K562 (cell line): ENCODE measurements at regions not wholly inside any gene's neighbourhood (a gene's known extent, or its start where the extent isn't known, plus 50 kb on each side); places are given as distances from the start of the nearest gene placed in this dataset.

Experiments
- ATAC-seq: fragments of 200-7000 bp; cut with Tn5 transposase; 3 replicates; pipeline ENCODE4 v1.9.1; 2020; ENCODE audit warnings: moderate library complexity
- BruUV-seq: library from RNA; stranded (reverse); fragments of 400-500 nt; replicated peaks from 2 replicates; lab custom pipeline; 2021; lab: Mats Ljungman, UMichigan
- CTCF ChIA-PET: fragments of 300-600 bp; formaldehyde crosslinking; extraction: SDS; loops from one replicate; lab custom pipeline; 2021; ENCODE audit warnings: low intra/inter-chr PET ratio; lab: Yijun Ruan, JAX
- POLR2A ChIA-PET: fragments of 300-600, 350-650 bp; sonication (Branson Sonifier 250); formaldehyde crosslinking; extraction: SDS; loops from one replicate; lab custom pipeline; 2021; ENCODE audit warnings: antibody characterized with exemption, inconsistent platforms; lab: Yijun Ruan, JAX
- DNase-seq, 4 experiments: peaks; one replicate each; pipeline versions ENCODE4 v3.0.0 to v3.0.0-alpha.2; 2011 to 2018; ENCODE audit warnings: low spot score in 3 of 4, mixed read lengths in 3 of 4; ENCODE audit errors: extremely low read depth in 1 of 4
- FAIRE-seq: peaks from 2 replicates; lab custom pipeline; 2011; peaks lifted over from hg19 to GRCh38; lab: Jason Lieb, UNC
- H2AFZ ChIP-seq: 2 replicates; pipeline ENCODE4 v1.6.0; 2011; ENCODE audit warnings: low read depth, low read length, control low read depth, inconsistent platforms
- H3K27ac ChIP-seq: fragments of 200-600 bp; 3 replicates; pipeline ENCODE4 v1.8.0; 2011; ENCODE audit warnings: low read depth, mild to moderate bottlenecking, control low read depth, inconsistent platforms, low read length, moderate library complexity, mixed read lengths; ENCODE audit errors: extremely low read depth
- H3K27me3 ChIP-seq, 2 experiments: fragments of 300-600 bp in 1 of 2; 2 replicates in 1 of 2; 3 replicates in 1 of 2; pipeline versions ENCODE4 v1.6.0 to v1.8.0; 2011; ENCODE audit warnings: inconsistent platforms in 2 of 2, low read length in 2 of 2, mild to moderate bottlenecking in 1 of 2, mixed read lengths in 1 of 2, moderate library complexity in 1 of 2; ENCODE audit not compliant: control insufficient read depth in 2 of 2, insufficient read depth in 2 of 2
- H3K36me3 ChIP-seq: fragments of 300-600 bp; 3 replicates; pipeline ENCODE4 v1.8.0; 2011; ENCODE audit warnings: mild to moderate bottlenecking, low read length, inconsistent platforms; ENCODE audit not compliant: control insufficient read depth, insufficient read depth
- H3K4me1 ChIP-seq, 2 experiments: fragments of 200-600 bp in 1 of 2; replicated peaks in 1 of 2; 2 replicates in 1 of 2; 3 replicates in 1 of 2; pipeline versions ENCODE4 v1.5.1 to v1.8.0; 2011; ENCODE audit warnings: inconsistent platforms in 2 of 2, low read length in 2 of 2, mild to moderate bottlenecking in 1 of 2, mixed read lengths in 1 of 2, moderate library complexity in 1 of 2; ENCODE audit not compliant: control insufficient read depth in 2 of 2, insufficient read depth in 2 of 2
- H3K4me2 ChIP-seq: 2 replicates; pipeline ENCODE4 v1.6.1; 2011; ENCODE audit warnings: low read length, control low read depth, inconsistent platforms, mixed read lengths; ENCODE audit not compliant: insufficient read depth
- H3K4me3 ChIP-seq: fragments of 200-600 bp; sonication (generic), shearing (Covaris generic); 2 replicates; pipeline ENCODE4 v1.5.1; 2016; ENCODE audit warnings: control low read depth, inconsistent platforms
- H3K79me2 ChIP-seq: fragments of 200-600 bp; 3 replicates; pipeline ENCODE4 v1.8.0; 2011; ENCODE audit warnings: low read length, inconsistent platforms; ENCODE audit not compliant: control insufficient read depth, insufficient read depth
- H3K9ac ChIP-seq, 2 experiments: 2 replicates each; pipeline versions ENCODE4 v1.6.0 to v1.6.1; 2011; ENCODE audit warnings: low read depth in 2 of 2, low read length in 2 of 2, control low read depth in 1 of 2, inconsistent platforms in 1 of 2, mild to moderate bottlenecking in 1 of 2, mixed read lengths in 1 of 2; ENCODE audit not compliant: insufficient read depth in 1 of 2
- H3K9me1 ChIP-seq: one replicate; pipeline ENCODE4 v1.6.0; 2011; ENCODE audit warnings: inconsistent platforms, mild to moderate bottlenecking, low read length, moderate library complexity; ENCODE audit not compliant: control insufficient read depth, insufficient read depth
- H3K9me3 ChIP-seq: replicated peaks from 2 replicates; pipeline ENCODE4 v1.5.1; 2011; ENCODE audit warnings: low read depth, low read length, inconsistent platforms; ENCODE audit not compliant: control insufficient read depth, insufficient read depth
- H4K20me1 ChIP-seq: replicated peaks from 2 replicates; pipeline ENCODE4 v1.6.1; 2011; ENCODE audit warnings: low read length, inconsistent platforms, mixed read lengths; ENCODE audit not compliant: control insufficient read depth, insufficient read depth
- ADNP ChIP-seq: fragments of 200-800 bp; sonication (Bioruptor generic); IDR thresholded peaks from 2 replicates; pipeline ENCODE4 v1.6.1; 2016; ENCODE audit warnings: missing genetic modification characterization, missing compliant biosample characterization
- CEBPG ChIP-seq, 3 experiments: fragments of 200-800 bp in 1 of 3; sonication (Bioruptor generic) in 1 of 3; sonication (generic) in 1 of 3; formaldehyde crosslinking in 1 of 3; IDR thresholded peaks in 2 of 3; conservative IDR thresholded peaks in 1 of 3; 2 replicates each; pipeline versions ENCODE4 v1.6.1 to v1.8.0; 2016 to 2022; ENCODE audit warnings: missing compliant biosample characterization in 2 of 3, missing genetic modification characterization in 2 of 3, mild to moderate bottlenecking in 1 of 3, missing genetic modification reagents in 1 of 3
- E2F1 ChIP-seq: sonication (generic); formaldehyde crosslinking; IDR thresholded peaks from 2 replicates; pipeline ENCODE4 v1.8.1; 2023; ENCODE audit warnings: mild to moderate bottlenecking, missing genetic modification reagents, moderate library complexity
- KLF1 ChIP-seq: fragments of 450-650 bp; IDR thresholded peaks from 2 replicates; pipeline ENCODE4 v1.6.1; 2016; ENCODE audit warnings: missing genetic modification characterization, missing compliant biosample characterization
- NFYB ChIP-seq: IDR thresholded peaks from 2 replicates; pipeline ENCODE4 v1.6.1; 2011; ENCODE audit warnings: mild to moderate bottlenecking, moderate library complexity; ENCODE audit not compliant: insufficient read length; ENCODE audit errors: extremely low read depth
- PRMT5 ChIP-seq: sonication (generic); formaldehyde crosslinking; IDR thresholded peaks from 2 replicates; pipeline ENCODE4 v1.5.0; 2020; ENCODE audit warnings: missing genetic modification reagents
- SMARCA4 ChIP-seq: fragments of 450-650 bp; IDR thresholded peaks from 2 replicates; pipeline ENCODE4 v1.6.1; 2016
- SUPT5H ChIP-seq: fragments of 450-650 bp; IDR thresholded peaks from 2 replicates; pipeline ENCODE4 v1.6.1; 2016
- YY1 ChIP-seq, 3 experiments: IDR thresholded peaks; 2 replicates each; pipeline ENCODE4 v1.6.1; 2011; ENCODE audit warnings: low read length in 2 of 3, mild to moderate bottlenecking in 2 of 3, moderate library complexity in 2 of 3, borderline replicate concordance in 1 of 3, control low read depth in 1 of 3, low read depth in 1 of 3; ENCODE audit not compliant: insufficient read depth in 3 of 3, insufficient replicate concordance in 2 of 3, control insufficient read depth in 1 of 3, insufficient read length in 1 of 3; ENCODE audit errors: extremely low read depth in 1 of 3
- WGBS: fragments of 100-300 bp; shearing (Covaris generic); methylation state at CpG from one replicate; pipeline ENCODE4 v1.1.6; 2016; ENCODE audit warnings: low coverage, mixed read lengths; ENCODE audit not compliant: insufficient coverage; ENCODE audit errors: missing lambda C conversion rate; 5-methylcytosine and 5-hydroxymethylcytosine counted together
- in situ Hi-C: fragments of 300-500 bp; cut with MboI; formaldehyde crosslinking; loops from 4 replicates; pipeline ENCODE4 v1.15.0; 2018; ENCODE audit warnings: inconsistent platforms, mixed read lengths
- intact Hi-C: fragments of 100-400 bp; cut with micrococcal nuclease; formaldehyde crosslinking; loops from 2 replicates; pipeline ENCODE4 v1.14.2; 2022
- TF ChIP-seq, protein P1 (sequence below): fragments of 200-600 bp; sonication (generic); IDR thresholded peaks from one replicate; pipeline ENCODE4 v1.6.1; 2012; ENCODE audit warnings: mild to moderate bottlenecking, low read depth, low read length, inconsistent platforms

- CTCF ChIA-PET: no interaction called here
- no TSS peak for BruUV-seq
- Histone ChIP-seq H4K20me1 (no peaks in the 10 kb centered on the region), H3K9ac (no peak overlapping the region), H3K9me3 (0 out of 2 replicates have a peak, but pooled peaks cover 1% of the 10 kb centered on the region)
- TF ChIP-seq NFYB (no peak), KLF1 (tag) (no peak), CEBPG (CRISPR knock-in tag; IDR thresholded peaks at IDR 0.05) (no peak), CEBPG (tag; conservative IDR thresholded peaks at IDR 0.05 in 1 of 2, IDR thresholded peaks at IDR 0.05 in 1 of 2) (no peak), YY1 (IDR thresholded peaks at IDR 0.05; ENCODE audit: borderline replicate concordance in 1 of 3, control insufficient read depth in 1 of 3, extremely low read depth in 1 of 3, insufficient read depth in 3 of 3, insufficient read length in 1 of 3, insufficient replicate concordance in 2 of 3, low read depth in 1 of 3, low read length in 2 of 3) (no peak), SMARCA4 (no peak), SUPT5H (no peak), ADNP (tag) (no peak), E2F1 (CRISPR knock-in tag) (no peak), PRMT5 (CRISPR knock-in tag) (no peak)
- TF ChIP-seq, protein P1, sequence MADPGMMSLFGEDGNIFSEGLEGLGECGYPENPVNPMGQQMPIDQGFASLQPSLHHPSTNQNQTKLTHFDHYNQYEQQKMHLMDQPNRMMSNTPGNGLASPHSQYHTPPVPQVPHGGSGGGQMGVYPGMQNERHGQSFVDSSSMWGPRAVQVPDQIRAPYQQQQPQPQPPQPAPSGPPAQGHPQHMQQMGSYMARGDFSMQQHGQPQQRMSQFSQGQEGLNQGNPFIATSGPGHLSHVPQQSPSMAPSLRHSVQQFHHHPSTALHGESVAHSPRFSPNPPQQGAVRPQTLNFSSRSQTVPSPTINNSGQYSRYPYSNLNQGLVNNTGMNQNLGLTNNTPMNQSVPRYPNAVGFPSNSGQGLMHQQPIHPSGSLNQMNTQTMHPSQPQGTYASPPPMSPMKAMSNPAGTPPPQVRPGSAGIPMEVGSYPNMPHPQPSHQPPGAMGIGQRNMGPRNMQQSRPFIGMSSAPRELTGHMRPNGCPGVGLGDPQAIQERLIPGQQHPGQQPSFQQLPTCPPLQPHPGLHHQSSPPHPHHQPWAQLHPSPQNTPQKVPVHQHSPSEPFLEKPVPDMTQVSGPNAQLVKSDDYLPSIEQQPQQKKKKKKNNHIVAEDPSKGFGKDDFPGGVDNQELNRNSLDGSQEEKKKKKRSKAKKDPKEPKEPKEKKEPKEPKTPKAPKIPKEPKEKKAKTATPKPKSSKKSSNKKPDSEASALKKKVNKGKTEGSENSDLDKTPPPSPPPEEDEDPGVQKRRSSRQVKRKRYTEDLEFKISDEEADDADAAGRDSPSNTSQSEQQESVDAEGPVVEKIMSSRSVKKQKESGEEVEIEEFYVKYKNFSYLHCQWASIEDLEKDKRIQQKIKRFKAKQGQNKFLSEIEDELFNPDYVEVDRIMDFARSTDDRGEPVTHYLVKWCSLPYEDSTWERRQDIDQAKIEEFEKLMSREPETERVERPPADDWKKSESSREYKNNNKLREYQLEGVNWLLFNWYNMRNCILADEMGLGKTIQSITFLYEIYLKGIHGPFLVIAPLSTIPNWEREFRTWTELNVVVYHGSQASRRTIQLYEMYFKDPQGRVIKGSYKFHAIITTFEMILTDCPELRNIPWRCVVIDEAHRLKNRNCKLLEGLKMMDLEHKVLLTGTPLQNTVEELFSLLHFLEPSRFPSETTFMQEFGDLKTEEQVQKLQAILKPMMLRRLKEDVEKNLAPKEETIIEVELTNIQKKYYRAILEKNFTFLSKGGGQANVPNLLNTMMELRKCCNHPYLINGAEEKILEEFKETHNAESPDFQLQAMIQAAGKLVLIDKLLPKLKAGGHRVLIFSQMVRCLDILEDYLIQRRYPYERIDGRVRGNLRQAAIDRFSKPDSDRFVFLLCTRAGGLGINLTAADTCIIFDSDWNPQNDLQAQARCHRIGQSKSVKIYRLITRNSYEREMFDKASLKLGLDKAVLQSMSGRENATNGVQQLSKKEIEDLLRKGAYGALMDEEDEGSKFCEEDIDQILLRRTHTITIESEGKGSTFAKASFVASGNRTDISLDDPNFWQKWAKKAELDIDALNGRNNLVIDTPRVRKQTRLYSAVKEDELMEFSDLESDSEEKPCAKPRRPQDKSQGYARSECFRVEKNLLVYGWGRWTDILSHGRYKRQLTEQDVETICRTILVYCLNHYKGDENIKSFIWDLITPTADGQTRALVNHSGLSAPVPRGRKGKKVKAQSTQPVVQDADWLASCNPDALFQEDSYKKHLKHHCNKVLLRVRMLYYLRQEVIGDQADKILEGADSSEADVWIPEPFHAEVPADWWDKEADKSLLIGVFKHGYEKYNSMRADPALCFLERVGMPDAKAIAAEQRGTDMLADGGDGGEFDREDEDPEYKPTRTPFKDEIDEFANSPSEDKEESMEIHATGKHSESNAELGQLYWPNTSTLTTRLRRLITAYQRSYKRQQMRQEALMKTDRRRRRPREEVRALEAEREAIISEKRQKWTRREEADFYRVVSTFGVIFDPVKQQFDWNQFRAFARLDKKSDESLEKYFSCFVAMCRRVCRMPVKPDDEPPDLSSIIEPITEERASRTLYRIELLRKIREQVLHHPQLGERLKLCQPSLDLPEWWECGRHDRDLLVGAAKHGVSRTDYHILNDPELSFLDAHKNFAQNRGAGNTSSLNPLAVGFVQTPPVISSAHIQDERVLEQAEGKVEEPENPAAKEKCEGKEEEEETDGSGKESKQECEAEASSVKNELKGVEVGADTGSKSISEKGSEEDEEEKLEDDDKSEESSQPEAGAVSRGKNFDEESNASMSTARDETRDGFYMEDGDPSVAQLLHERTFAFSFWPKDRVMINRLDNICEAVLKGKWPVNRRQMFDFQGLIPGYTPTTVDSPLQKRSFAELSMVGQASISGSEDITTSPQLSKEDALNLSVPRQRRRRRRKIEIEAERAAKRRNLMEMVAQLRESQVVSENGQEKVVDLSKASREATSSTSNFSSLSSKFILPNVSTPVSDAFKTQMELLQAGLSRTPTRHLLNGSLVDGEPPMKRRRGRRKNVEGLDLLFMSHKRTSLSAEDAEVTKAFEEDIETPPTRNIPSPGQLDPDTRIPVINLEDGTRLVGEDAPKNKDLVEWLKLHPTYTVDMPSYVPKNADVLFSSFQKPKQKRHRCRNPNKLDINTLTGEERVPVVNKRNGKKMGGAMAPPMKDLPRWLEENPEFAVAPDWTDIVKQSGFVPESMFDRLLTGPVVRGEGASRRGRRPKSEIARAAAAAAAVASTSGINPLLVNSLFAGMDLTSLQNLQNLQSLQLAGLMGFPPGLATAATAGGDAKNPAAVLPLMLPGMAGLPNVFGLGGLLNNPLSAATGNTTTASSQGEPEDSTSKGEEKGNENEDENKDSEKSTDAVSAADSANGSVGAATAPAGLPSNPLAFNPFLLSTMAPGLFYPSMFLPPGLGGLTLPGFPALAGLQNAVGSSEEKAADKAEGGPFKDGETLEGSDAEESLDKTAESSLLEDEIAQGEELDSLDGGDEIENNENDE: no peak
- TF ChIP-seq, all 486 proteins: peak for 0
- no peaks in the 10 kb centered on the region for H3K36me3 ChIP-seq
- H3K4me3 ChIP-seq: no peak overlapping the region
- no peaks in the 10 kb centered on the region for H3K79me2 ChIP-seq
- H3K27ac ChIP-seq: no peak overlapping the region
- in situ Hi-C loops: no loop called here
- ATAC-seq (no peak), DNase-seq (no peak), FAIRE-seq (no peak)
- intact Hi-C loops: no loop called here
- 3% methylated on average over 3 of the region's 3 CpGs for WGBS
- no peaks in the 10 kb centered on the region for H3K27me3 ChIP-seq
- no peak overlapping the region for H2AFZ ChIP-seq
- POLR2A ChIA-PET: no interaction called here
- no peak overlapping the region for H3K4me2 ChIP-seq
- no peaks in the 10 kb centered on the region for H3K9me1 ChIP-seq
- H3K4me1 ChIP-seq: no peaks in the 10 kb centered on the region
Measured at GRCh38 chr4:19725130-19725529, 526.6 kb upstream of the SLIT2 start.
